Vagina (tissue), 2 donors: ENCODE measurements at regions not wholly inside any gene's neighbourhood (a gene's known extent, or its start where the extent isn't known, plus 50 kb on each side); places are given as distances from the start of the nearest gene placed in this dataset.

ENCODE experiments used
- POLR2A ChIP-seq, 2 donors: fragments of 450-650 bp; IDR thresholded peaks; one replicate each; pipeline ENCODE4 v1.6.1; 2017; ENCODE audit warnings: antibody characterized with exemption in 2 of 2, mild to moderate bottlenecking in 2 of 2, moderate library complexity in 2 of 2
- POLR2AphosphoS5 ChIP-seq, 2 donors: sonication (generic); formaldehyde crosslinking; IDR thresholded peaks; one replicate each; pipeline ENCODE4 v1.9.0; 2017; ENCODE audit warnings: antibody characterized with exemption in 2 of 2, mild to moderate bottlenecking in 2 of 2, low read depth in 1 of 2; ENCODE audit not compliant: insufficient read depth in 1 of 2
- TF ChIP-seq, protein P1 (sequence below), 3 experiments: fragments of 450-650 bp in 2 of 3; fragments of 200-600 bp in 1 of 3; sonication (generic) in 1 of 3; IDR thresholded peaks; one replicate each; pipeline ENCODE4 v1.5.1; 2017 to 2019; ENCODE audit warnings: antibody characterized with exemption in 3 of 3, mild to moderate bottlenecking in 2 of 3, moderate library complexity in 2 of 3

DNA sequence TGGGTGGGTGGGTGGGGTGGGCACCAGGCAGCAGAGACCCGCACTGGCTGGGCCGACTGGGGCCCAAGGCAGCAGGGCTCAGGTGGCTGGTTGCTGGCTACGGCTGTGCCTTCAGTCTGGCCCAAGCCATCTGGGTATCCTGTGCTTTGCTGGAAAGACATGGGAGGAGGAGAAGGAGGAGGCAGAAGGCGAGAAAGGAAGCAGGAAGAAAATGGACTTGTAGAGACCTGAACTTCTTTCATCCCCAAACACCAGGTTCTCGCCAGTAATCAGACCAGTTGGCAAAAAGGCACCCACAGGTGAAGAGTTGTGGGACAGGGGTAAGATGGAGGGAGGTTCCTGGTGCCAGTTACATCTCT lies 78.8 kb downstream of the IGLL1 start:
- TF ChIP-seq, protein P1, sequence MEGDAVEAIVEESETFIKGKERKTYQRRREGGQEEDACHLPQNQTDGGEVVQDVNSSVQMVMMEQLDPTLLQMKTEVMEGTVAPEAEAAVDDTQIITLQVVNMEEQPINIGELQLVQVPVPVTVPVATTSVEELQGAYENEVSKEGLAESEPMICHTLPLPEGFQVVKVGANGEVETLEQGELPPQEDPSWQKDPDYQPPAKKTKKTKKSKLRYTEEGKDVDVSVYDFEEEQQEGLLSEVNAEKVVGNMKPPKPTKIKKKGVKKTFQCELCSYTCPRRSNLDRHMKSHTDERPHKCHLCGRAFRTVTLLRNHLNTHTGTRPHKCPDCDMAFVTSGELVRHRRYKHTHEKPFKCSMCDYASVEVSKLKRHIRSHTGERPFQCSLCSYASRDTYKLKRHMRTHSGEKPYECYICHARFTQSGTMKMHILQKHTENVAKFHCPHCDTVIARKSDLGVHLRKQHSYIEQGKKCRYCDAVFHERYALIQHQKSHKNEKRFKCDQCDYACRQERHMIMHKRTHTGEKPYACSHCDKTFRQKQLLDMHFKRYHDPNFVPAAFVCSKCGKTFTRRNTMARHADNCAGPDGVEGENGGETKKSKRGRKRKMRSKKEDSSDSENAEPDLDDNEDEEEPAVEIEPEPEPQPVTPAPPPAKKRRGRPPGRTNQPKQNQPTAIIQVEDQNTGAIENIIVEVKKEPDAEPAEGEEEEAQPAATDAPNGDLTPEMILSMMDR (IDR thresholded peaks at IDR 0.05), result no peak
- no peak for TF ChIP-seq POLR2AphosphoS5 (IDR thresholded peaks at IDR 0.05; ENCODE audit: insufficient read depth in 1 of 2, low read depth in 1 of 2)
- no peak for TF ChIP-seq POLR2A (IDR thresholded peaks at IDR 0.05)
